Pancreas (tissue), 10 donors: ENCODE measurements at regions not wholly inside any gene's neighbourhood (a gene's known extent, or its start where the extent isn't known, plus 50 kb on each side); places are given as distances from the start of the nearest gene placed in this dataset.

ENCODE experiments used
- ATAC-seq, 4 donors: fragments of 200-7000 bp; cut with Tn5 transposase; one replicate each; pipeline versions ENCODE4 v1.8.0 to v1.9.1; 2020; ENCODE audit warnings: mild to moderate bottlenecking in 4 of 4, moderate library complexity in 4 of 4
- DNase-seq, 6 donors: peaks; one replicate each; pipeline ENCODE4 v3.0.0-alpha.2; 2020
- FAIRE-seq: peaks from 2 replicates; lab custom pipeline; 2012; peaks lifted over from hg19 to GRCh38; lab: Jason Lieb, UNC
- H3K27ac ChIP-seq, 4 donors: fragments of 200-600 bp; sonication (generic); 1 replicate in 3 of 4; 2 replicates in 1 of 4; pipeline versions ENCODE4 v1.5.0 to v1.8.0; 2020
- H3K27me3 ChIP-seq, 4 donors: fragments of 200-600 bp; one replicate each; pipeline ENCODE4 v1.8.0; 2021
- H3K36me3 ChIP-seq, 3 donors: fragments of 200-600 bp; sonication (generic) in 1 of 3; one replicate each; pipeline versions ENCODE4 v1.5.0 to v1.8.0; 2020 to 2021
- H3K4me1 ChIP-seq, 3 donors: fragments of 200-600 bp; one replicate each; pipeline ENCODE4 v1.8.0; 2021
- H3K4me3 ChIP-seq, 4 donors: fragments of 200-600 bp; sonication (generic) in 2 of 4; one replicate each; pipeline versions ENCODE4 v1.5.0 to v1.8.0; 2020 to 2021
- H3K9me3 ChIP-seq, 4 donors: fragments of 200-600 bp; one replicate each; pipeline ENCODE4 v1.8.0; 2021
- CTCF ChIP-seq, 4 donors: fragments of 200-600 bp; sonication (generic) in 3 of 4; IDR thresholded peaks; one replicate each; pipeline versions ENCODE4 v1.5.0 to v1.8.0; 2021; ENCODE audit warnings: antibody characterized with exemption in 4 of 4
- WGBS, 2 donors: extraction: QIAGEN DNeasy Blood & Tissue Kit; methylation state at CpG; one replicate each; pipeline ENCODE4 v1.1.7; 2013; 5-methylcytosine and 5-hydroxymethylcytosine counted together
- intact Hi-C, 3 donors: fragments of 100-400 bp; cut with DNase I; formaldehyde crosslinking; loops; one replicate each; pipeline versions ENCODE4 v1.11.1 to v1.14.2; 2022
- donor health status: healthy with polysubstance abuse.
- donor health status: DM: no; HTN: no; CAD: no; lungs with moderate emphysema.
- donor health status: DM: no; HTN: no; CAD: no.
- donor health status: control.
- donor health status: control.
- donor health status: Bipolar disorder and iron deficiency.
- donor health status: DM: yes; HTN: yes; CAD: no.
- donor health status: DM: no; HTN: no; CAD: no.
- donor health status: DM: no; HTN: no; CAD: no.
- donor health status: DM: yes; HTN: yes; CAD: no.

- Histone ChIP-seq H3K4me3 (no peak overlapping the region), H3K9me3 (no peaks in the 10 kb centered on the region), H3K36me3 (no peaks in the 10 kb centered on the region), H3K4me1 (no peaks in the 10 kb centered on the region), H3K27me3 (no peaks in the 10 kb centered on the region), H3K27ac (no peak overlapping the region)
- DNase-seq (no peak), FAIRE-seq (no peak), ATAC-seq (no peak)
- no peak for TF ChIP-seq CTCF (IDR thresholded peaks at IDR 0.05)
- intact Hi-C loops, result no loop called here
Observed at GRCh38 chr1:115166531-115167091, 77.3 kb upstream of the TSPAN2 start.

- TF ChIP-seq CTCF (IDR thresholded peaks at IDR 0.05), result no peak
- H3K27me3 ChIP-seq, result no peaks in the 10 kb centered on the region
- H3K36me3 ChIP-seq, result no peaks in the 10 kb centered on the region
- DNase-seq (no peak), FAIRE-seq (no peak), ATAC-seq (no peak)
- intact Hi-C loops, result no loop called here
- H3K4me3 ChIP-seq, result no peak overlapping the region
- no peaks in the 10 kb centered on the region for H3K9me3 ChIP-seq
- no peaks in the 10 kb centered on the region for H3K4me1 ChIP-seq
- no peak overlapping the region for H3K27ac ChIP-seq
Observed at GRCh38 chr1:115165776-115166175, 76.5 kb upstream of the TSPAN2 start.

- 68 to 71% methylated on average over 6 of the region's 6 CpGs for WGBS, 2 donors
- Histone ChIP-seq H3K4me1 (no peaks in the 10 kb centered on the region), H3K36me3 (no peaks in the 10 kb centered on the region), H3K27me3 (no peaks in the 10 kb centered on the region), H3K4me3 (no peak overlapping the region), H3K9me3 (no peaks in the 10 kb centered on the region), H3K27ac (no peak overlapping the region)
- FAIRE-seq, result no peak
- no peak for ATAC-seq
- DNase-seq, result no peak
- intact Hi-C loops, result no loop called here
- no peak for TF ChIP-seq CTCF (IDR thresholded peaks at IDR 0.05)
Observed at GRCh38 chr1:115164940-115165705, 75.8 kb upstream of the TSPAN2 start.

- no peak overlapping the region for H3K4me3 ChIP-seq
- FAIRE-seq (no peak), ATAC-seq (peak in 3 of 4 donors; percentile 43 to 66 (median 59)), DNase-seq (no peak)
- no peaks in the 10 kb centered on the region for H3K27me3 ChIP-seq
- 6 to 14% methylated on average over 1 of the region's 1 CpG for WGBS, 2 donors
- no peak for TF ChIP-seq CTCF (IDR thresholded peaks at IDR 0.05)
- no peaks in the 10 kb centered on the region for H3K36me3 ChIP-seq
- H3K9me3 ChIP-seq, result no peaks in the 10 kb centered on the region
- H3K27ac ChIP-seq, result no peak overlapping the region
- intact Hi-C loops, result no loop called here
- no peaks in the 10 kb centered on the region for H3K4me1 ChIP-seq
Observed at GRCh38 chr1:115164484-115164883, 75.2 kb upstream of the TSPAN2 start.

GRCh38 chr1:115160728-115161127 is 71.4 kb upstream of the TSPAN2 start:
- intact Hi-C loops, result no loop called here
- Histone ChIP-seq H3K4me3 (no peak overlapping the region), H3K27ac (no peak overlapping the region), H3K4me1 (no peaks in the 10 kb centered on the region), H3K9me3 (no peaks in the 10 kb centered on the region), H3K36me3 (no peaks in the 10 kb centered on the region), H3K27me3 (no peaks in the 10 kb centered on the region)
- DNase-seq, result no peak
- no peak for ATAC-seq
- TF ChIP-seq CTCF (IDR thresholded peaks at IDR 0.05), result no peak
- FAIRE-seq, result no peak
